Epithelial cell of esophagus (primary cell): ENCODE measurements at regions not wholly inside any gene's neighbourhood (a gene's known extent, or its start where the extent isn't known, plus 50 kb on each side); places are given as distances from the start of the nearest gene placed in this dataset.
"Not testable (repeated sequence)": the region's sequence is repeated elsewhere in the genome, so short reads cannot be mapped to it uniquely, and the experiment has no call there.

ENCODE experiments used
- DNase-seq: peaks from one replicate; pipeline ENCODE4 v3.0.0; 2010; ENCODE audit warnings: low read depth
- H3K4me3 ChIP-seq: 2 replicates; pipeline ENCODE4 v1.5.1; 2011; ENCODE audit warnings: mild to moderate bottlenecking, low read length, control low read depth
- TF ChIP-seq, protein P1 (sequence below): IDR thresholded peaks from 2 replicates; pipeline ENCODE4 v1.5.1; 2011; ENCODE audit warnings: low read depth, mild to moderate bottlenecking, low read length, control low read depth, inconsistent platforms; ENCODE audit not compliant: insufficient read depth; ENCODE audit errors: missing control alignments

DNA sequence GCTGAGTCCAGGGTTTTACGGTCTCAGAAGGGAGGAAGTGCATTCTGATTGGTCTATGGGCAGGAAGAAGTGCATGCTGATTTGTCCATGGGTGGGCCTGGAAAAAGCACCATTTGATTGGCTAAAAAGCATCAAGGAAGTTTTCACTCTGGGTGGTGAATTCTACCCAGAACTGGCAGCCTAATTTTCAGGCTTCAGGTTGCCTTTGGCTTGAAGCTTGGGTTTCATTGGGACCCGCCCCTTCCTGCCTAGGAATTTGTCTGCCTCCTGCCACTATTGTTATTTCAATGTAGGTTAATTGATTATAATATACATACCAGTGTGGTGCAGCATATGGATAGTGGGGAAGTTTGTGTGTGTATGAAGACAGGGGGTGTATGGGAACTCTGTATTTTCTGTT is 1355.9 kb downstream of the SI start:
- TF ChIP-seq, protein P1, sequence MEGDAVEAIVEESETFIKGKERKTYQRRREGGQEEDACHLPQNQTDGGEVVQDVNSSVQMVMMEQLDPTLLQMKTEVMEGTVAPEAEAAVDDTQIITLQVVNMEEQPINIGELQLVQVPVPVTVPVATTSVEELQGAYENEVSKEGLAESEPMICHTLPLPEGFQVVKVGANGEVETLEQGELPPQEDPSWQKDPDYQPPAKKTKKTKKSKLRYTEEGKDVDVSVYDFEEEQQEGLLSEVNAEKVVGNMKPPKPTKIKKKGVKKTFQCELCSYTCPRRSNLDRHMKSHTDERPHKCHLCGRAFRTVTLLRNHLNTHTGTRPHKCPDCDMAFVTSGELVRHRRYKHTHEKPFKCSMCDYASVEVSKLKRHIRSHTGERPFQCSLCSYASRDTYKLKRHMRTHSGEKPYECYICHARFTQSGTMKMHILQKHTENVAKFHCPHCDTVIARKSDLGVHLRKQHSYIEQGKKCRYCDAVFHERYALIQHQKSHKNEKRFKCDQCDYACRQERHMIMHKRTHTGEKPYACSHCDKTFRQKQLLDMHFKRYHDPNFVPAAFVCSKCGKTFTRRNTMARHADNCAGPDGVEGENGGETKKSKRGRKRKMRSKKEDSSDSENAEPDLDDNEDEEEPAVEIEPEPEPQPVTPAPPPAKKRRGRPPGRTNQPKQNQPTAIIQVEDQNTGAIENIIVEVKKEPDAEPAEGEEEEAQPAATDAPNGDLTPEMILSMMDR, result no peak
- no peak for DNase-seq
- no peak overlapping the region for H3K4me3 ChIP-seq

DNA sequence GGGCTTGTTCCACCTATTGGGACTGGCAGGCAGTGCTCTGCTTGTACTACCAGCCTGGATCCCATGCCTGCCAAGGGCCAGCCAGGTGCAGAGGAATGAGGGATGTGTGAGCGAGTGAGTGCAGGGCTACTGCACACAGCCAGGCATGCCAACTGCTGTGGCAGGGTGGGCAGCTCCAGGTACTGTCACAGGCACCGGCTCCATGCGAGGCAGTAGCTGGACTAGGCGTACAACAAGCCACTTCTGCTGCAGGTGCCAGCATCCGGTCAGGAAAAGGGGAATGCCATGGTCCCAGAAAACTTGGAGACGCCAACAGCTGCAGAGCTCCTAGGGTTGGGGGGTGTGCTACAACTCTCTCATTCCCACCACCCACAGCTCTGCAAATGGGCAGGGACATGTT is 1356.7 kb downstream of the SI start:
- H3K4me3 ChIP-seq, result no peak overlapping the region
- DNase-seq, result no peak
- TF ChIP-seq, protein P1, result no peak

GRCh38 chr3:163717377-163717776 is 1360.9 kb downstream of the SI start:
- no peak for DNase-seq
- H3K4me3 ChIP-seq, result no peak overlapping the region
- TF ChIP-seq, protein P1, result no peak

DNA sequence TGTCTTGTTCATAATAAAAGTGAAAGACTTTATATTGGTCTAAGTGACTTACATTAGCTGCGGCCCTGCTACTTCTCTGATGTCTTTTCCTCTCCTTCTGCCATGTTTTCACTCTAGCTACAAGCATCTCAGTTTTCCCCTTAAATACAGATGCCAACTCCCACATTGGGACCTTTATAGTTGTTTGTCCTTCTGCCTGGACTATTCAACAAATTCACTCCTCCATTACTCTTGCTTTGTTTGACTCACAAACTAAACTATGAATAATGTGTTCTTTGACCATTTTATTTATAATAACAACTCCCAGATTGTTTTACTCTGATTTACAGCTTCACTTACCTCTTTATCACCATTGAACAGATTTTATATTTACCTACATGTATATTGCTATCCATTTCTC is 1369.9 kb downstream of the SI start:
- H3K4me3 ChIP-seq, result no peak overlapping the region
- DNase-seq, result no peak
- TF ChIP-seq, protein P1, result no peak

GRCh38 chr3:163707659-163708058 is 1370.6 kb downstream of the SI start:
- DNase-seq, result no peak
- no peak overlapping the region for H3K4me3 ChIP-seq
- TF ChIP-seq, protein P1, result no peak

DNA sequence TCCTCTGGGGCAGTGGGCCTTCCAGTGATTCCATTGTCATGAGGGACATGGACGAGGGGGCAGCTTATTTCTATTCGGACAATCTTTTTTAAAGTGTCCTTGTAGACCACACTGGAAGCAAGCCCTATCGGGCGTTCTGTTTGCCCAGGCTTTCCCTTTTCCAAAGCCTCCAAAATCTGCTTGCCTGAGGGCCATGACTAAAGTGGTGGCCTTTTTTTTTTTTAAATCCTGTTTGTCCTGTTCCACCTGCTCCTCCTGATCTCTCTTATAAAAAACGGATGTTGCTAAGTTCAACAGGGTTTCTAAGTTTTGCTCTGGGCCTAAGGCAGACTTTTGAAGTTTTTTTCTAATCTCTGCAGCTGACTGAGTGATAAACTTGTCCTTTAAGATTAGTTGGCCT is 1380.1 kb downstream of the SI start:
- DNase-seq, result peak; percentile 21
- not testable (repeated sequence) for H3K4me3 ChIP-seq

DNA sequence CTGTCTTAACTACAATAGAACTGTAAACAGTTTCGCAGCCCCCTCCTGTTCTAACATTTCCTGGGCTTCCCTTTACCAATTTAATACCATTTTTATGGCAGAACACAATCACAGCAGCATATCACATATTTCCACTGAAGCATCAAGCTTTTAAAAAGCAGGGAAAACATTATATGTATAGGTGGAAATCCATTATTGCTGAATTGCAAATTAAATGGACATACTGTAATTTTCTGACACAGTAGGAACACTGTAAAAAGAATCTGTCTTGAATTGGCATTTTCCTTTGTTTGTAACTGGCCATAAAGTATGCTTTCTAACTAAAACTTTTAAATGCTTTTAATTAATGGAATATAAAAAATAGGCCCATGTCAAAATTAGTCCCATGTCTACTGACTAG is 1385.8 kb downstream of the SI start:
- no peak overlapping the region for H3K4me3 ChIP-seq
- TF ChIP-seq, protein P1, result no peak
- DNase-seq, result no peak

DNA sequence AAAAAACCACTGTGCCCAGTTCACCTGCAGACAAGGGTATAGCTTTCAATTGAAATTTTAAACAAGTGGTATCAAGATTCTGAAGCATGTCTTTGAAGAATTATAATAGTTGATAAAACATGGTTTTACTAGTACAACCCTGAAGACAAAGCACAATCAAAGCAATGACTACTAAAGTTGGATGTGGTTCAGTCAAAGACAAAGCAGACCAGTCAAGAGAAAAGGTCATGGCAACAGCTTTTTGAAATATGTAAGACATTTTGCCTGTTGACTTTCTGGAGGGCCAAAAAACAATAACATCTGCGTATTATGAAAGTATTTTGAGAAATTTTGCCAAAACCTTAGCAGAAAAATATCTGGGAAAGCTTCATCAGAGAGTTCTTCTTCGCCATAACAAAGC is 1393.6 kb downstream of the SI start:
- H3K4me3 ChIP-seq, result no peak overlapping the region
- TF ChIP-seq, protein P1, result no peak
- no peak for DNase-seq
